ENCODE measurements at regions not wholly inside any gene's neighbourhood (a gene's known extent, or its start where the extent isn't known, plus 50 kb on each side); places are given as distances from the start of the nearest gene placed in this dataset.

- TF ChIP-seq Cebpa-rat (IDR thresholded peaks at IDR 0.05), result no peak
- Histone ChIP-seq H3K9ac (no peak overlapping the region), H3K9me3 (replicated peaks in 1 of 11) (no peaks in the 10 kb centered on the region), H4K20me1 (no peaks in the 10 kb centered on the region), H3K27me3 (no peaks in the 10 kb centered on the region), H3K4me2 (no peak overlapping the region), H3K4me1 (no peaks in the 10 kb centered on the region), H3K27ac (no peak overlapping the region), H3K36me3 (no peaks in the 10 kb centered on the region), H3K4me3 (no peak overlapping the region)
Observed at GRCh38 chr3:28847736-28848135, 433.1 kb upstream of the RBMS3 start.

DNA sequence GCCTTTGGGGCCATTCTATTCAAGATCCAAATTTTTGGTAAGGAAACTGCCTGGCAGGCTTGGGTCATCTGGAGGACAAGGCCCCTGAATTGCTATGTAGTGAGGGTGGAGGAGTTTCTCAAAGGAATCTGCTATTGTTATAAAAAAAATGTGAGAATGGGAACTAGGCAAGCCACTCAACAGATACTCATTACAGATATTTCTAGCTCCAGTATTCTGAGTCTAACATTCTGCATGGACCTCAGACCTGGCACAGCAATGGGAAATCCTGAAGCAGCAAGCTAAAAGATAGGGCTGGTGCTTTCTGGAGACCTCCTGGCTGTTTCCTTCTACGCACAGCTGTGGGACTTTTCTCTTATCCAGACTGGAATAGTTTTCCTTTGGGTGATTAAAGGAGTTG lies 430.7 kb upstream of the RBMS3 start:
- TF ChIP-seq Cebpa-rat (IDR thresholded peaks at IDR 0.05), result no peak
- Histone ChIP-seq H4K20me1 (no peaks in the 10 kb centered on the region), H3K4me3 (no peak overlapping the region), H3K4me1 (no peaks in the 10 kb centered on the region), H3K36me3 (no peaks in the 10 kb centered on the region), H3K9ac (no peak overlapping the region), H3K27ac (no peak overlapping the region), H3K4me2 (no peak overlapping the region), H3K9me3 (replicated peaks in 1 of 11) (no peaks in the 10 kb centered on the region), H3K27me3 (no peaks in the 10 kb centered on the region)

DNA sequence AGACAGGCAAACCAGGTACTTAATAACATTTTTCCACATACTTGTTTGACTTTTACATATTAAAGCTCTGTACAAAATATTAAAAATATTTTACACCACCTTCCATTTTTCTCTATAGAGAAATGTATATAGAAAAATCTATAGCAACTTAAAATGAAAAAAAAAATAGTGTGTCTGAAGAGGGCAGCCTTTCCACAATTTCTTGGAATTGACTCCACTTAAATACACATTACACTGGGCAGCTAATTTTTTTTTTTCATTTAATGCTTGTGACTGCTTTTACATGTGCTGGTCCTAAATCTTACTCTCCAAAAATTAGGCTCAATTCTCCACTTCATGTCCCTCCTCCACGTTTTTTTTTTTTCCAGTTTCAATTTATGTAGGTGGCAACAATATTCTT lies 427.0 kb upstream of the RBMS3 start:
- no peaks in the 10 kb centered on the region for H3K4me1 ChIP-seq
- no peak for TF ChIP-seq Cebpa-rat (IDR thresholded peaks at IDR 0.05)
- H3K27me3 ChIP-seq, result no peaks in the 10 kb centered on the region
- no peaks in the 10 kb centered on the region for H4K20me1 ChIP-seq
- H3K9ac ChIP-seq, result no peak overlapping the region
- no peak overlapping the region for H3K4me2 ChIP-seq
- no peaks in the 10 kb centered on the region for H3K9me3 ChIP-seq (replicated peaks in 1 of 11)
- no peak overlapping the region for H3K27ac ChIP-seq
- no peak overlapping the region for H3K4me3 ChIP-seq
- no peaks in the 10 kb centered on the region for H3K36me3 ChIP-seq

- Histone ChIP-seq H3K27me3 (no peaks in the 10 kb centered on the region), H3K27ac (no peak overlapping the region), H4K20me1 (no peaks in the 10 kb centered on the region), H3K36me3 (no peaks in the 10 kb centered on the region), H3K9ac (no peak overlapping the region), H3K4me1 (peaks cover 0 to 16% (median 12%) of the 10 kb centered on the region in 10 experiments; a peak in 11 of 20 replicates), H3K9me3 (replicated peaks in 1 of 11) (no peaks in the 10 kb centered on the region), H3K4me3 (no peak overlapping the region), H3K4me2 (no peak overlapping the region)
- TF ChIP-seq Cebpa-rat (IDR thresholded peaks at IDR 0.05), result no peak
Observed at GRCh38 chr3:28856796-28857195, 424.1 kb upstream of the RBMS3 start.

- TF ChIP-seq Cebpa-rat (IDR thresholded peaks at IDR 0.05), result no peak
- Histone ChIP-seq H3K27ac (peak overlapping the region in 1 of 11 experiments; percentile 49; a peak in 1 of 22 replicates), H3K4me1 (peaks cover 0 to 16% (median 12%) of the 10 kb centered on the region in 10 experiments; a peak in 11 of 20 replicates), H3K27me3 (no peaks in the 10 kb centered on the region), H3K9me3 (replicated peaks in 1 of 11) (no peaks in the 10 kb centered on the region), H3K36me3 (no peaks in the 10 kb centered on the region), H3K4me3 (no peak overlapping the region), H3K9ac (no peak overlapping the region), H3K4me2 (peak overlapping the region in 7 of 11 experiments; percentile 16 to 42 (median 36); a peak in 9 of 22 replicates), H4K20me1 (no peaks in the 10 kb centered on the region)
Observed at GRCh38 chr3:28859897-28860296, 421.0 kb upstream of the RBMS3 start.

- Histone ChIP-seq H3K4me2 (peak overlapping the region in 8 of 11 experiments; percentile 16 to 42 (median 36); a peak in 12 of 22 replicates), H3K27ac (peak overlapping the region in 5 of 11 experiments; percentile 7 to 49 (median 27); a peak in 4 of 22 replicates), H3K9ac (no peak overlapping the region), H3K4me1 (peaks cover 0 to 16% (median 12%) of the 10 kb centered on the region in 10 experiments; a peak in 11 of 20 replicates), H3K27me3 (no peaks in the 10 kb centered on the region), H3K9me3 (replicated peaks in 1 of 11) (no peaks in the 10 kb centered on the region), H4K20me1 (no peaks in the 10 kb centered on the region), H3K36me3 (no peaks in the 10 kb centered on the region), H3K4me3 (no peak overlapping the region)
- peak in 8 of 11 experiments; percentile 14 to 71 (median 52); a peak in 10 of 22 replicates for TF ChIP-seq Cebpa-rat (IDR thresholded peaks at IDR 0.05)
Observed at GRCh38 chr3:28860307-28860706, 420.6 kb upstream of the RBMS3 start.

- Histone ChIP-seq H3K27ac (no peak overlapping the region), H3K4me1 (peaks cover 0 to 16% (median 12%) of the 10 kb centered on the region in 10 experiments; a peak in 11 of 20 replicates), H3K9me3 (replicated peaks in 1 of 11) (no peaks in the 10 kb centered on the region), H4K20me1 (no peaks in the 10 kb centered on the region), H3K4me2 (no peak overlapping the region), H3K27me3 (no peaks in the 10 kb centered on the region), H3K36me3 (no peaks in the 10 kb centered on the region), H3K9ac (no peak overlapping the region), H3K4me3 (no peak overlapping the region)
- no peak for TF ChIP-seq Cebpa-rat (IDR thresholded peaks at IDR 0.05)
Observed at GRCh38 chr3:28863186-28863585, 417.7 kb upstream of the RBMS3 start.

DNA sequence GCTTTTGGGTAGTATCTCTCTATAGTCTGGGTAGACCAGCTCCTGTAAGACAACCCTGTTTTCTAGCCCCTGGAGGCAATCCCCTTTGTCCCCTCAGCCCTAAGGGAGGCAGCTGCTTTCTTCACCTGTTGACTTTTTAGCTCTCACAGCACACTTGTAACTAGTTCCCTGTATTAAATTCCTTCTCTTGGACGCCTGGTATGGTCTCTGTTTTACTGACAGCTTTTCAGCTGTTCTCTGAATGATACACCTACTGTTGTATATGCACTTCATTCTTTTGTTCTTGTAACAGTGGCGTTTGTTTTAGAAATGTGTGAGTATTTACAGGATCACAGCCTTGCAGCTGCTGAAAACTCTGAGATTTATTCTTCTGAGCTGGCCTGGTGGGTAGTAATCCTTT lies 413.0 kb upstream of the RBMS3 start:
- H3K27ac ChIP-seq, result no peak overlapping the region
- no peaks in the 10 kb centered on the region for H3K27me3 ChIP-seq
- no peaks in the 10 kb centered on the region for H3K4me1 ChIP-seq
- no peaks in the 10 kb centered on the region for H3K9me3 ChIP-seq (replicated peaks in 1 of 11)
- no peak for TF ChIP-seq Cebpa-rat (IDR thresholded peaks at IDR 0.05)
- no peak overlapping the region for H3K4me2 ChIP-seq
- no peak overlapping the region for H3K4me3 ChIP-seq
- no peak overlapping the region for H3K9ac ChIP-seq
- H3K36me3 ChIP-seq, result no peaks in the 10 kb centered on the region
- H4K20me1 ChIP-seq, result no peaks in the 10 kb centered on the region

- H3K9me3 ChIP-seq (replicated peaks in 1 of 11), result no peaks in the 10 kb centered on the region
Observed at GRCh38 chr3:28868897-28869296, 412.0 kb upstream of the RBMS3 start.

DNA sequence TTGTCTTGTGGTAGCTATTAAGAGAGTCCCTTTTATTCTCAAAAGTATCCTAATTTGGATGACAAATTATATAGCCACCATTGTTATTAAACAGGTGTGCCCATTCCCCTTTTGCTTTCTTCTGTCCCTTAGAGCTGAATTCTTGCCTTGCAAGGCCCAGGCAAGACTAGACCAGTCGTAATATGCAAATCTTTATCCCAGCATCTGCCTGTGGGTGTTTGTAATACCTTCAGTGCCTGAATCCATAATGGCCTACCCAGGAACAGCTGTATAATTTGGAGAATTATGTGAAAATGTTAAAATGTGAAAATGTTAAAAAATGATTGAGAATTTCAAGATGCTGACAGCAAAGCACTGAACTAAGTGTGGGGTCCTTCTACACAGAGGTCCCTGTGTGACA lies 403.0 kb upstream of the RBMS3 start:
- Histone ChIP-seq H3K27ac (no peak overlapping the region), H3K36me3 (no peaks in the 10 kb centered on the region), H3K4me1 (no peaks in the 10 kb centered on the region), H3K4me2 (no peak overlapping the region), H3K9me3 (replicated peaks in 1 of 11) (no peaks in the 10 kb centered on the region), H3K27me3 (no peaks in the 10 kb centered on the region), H3K9ac (no peak overlapping the region), H3K4me3 (no peak overlapping the region), H4K20me1 (no peaks in the 10 kb centered on the region)
- no peak for TF ChIP-seq Cebpa-rat (IDR thresholded peaks at IDR 0.05)

More at GRCh38 chr3:28868897-28869296, 412.0 kb upstream of the RBMS3 start:
- H3K27ac ChIP-seq, result no peak overlapping the region
- H3K4me1 ChIP-seq, result no peaks in the 10 kb centered on the region
- H3K9ac ChIP-seq, result no peak overlapping the region
- no peak overlapping the region for H3K4me2 ChIP-seq
- H3K27me3 ChIP-seq, result no peaks in the 10 kb centered on the region
- no peaks in the 10 kb centered on the region for H4K20me1 ChIP-seq
- H3K4me3 ChIP-seq, result no peak overlapping the region
- TF ChIP-seq Cebpa-rat (IDR thresholded peaks at IDR 0.05), result no peak
- H3K36me3 ChIP-seq, result no peaks in the 10 kb centered on the region
